ENCODE measurements at regions not wholly inside any gene's neighbourhood (a gene's known extent, or its start where the extent isn't known, plus 50 kb on each side); places are given as distances from the start of the nearest gene placed in this dataset.

DNA sequence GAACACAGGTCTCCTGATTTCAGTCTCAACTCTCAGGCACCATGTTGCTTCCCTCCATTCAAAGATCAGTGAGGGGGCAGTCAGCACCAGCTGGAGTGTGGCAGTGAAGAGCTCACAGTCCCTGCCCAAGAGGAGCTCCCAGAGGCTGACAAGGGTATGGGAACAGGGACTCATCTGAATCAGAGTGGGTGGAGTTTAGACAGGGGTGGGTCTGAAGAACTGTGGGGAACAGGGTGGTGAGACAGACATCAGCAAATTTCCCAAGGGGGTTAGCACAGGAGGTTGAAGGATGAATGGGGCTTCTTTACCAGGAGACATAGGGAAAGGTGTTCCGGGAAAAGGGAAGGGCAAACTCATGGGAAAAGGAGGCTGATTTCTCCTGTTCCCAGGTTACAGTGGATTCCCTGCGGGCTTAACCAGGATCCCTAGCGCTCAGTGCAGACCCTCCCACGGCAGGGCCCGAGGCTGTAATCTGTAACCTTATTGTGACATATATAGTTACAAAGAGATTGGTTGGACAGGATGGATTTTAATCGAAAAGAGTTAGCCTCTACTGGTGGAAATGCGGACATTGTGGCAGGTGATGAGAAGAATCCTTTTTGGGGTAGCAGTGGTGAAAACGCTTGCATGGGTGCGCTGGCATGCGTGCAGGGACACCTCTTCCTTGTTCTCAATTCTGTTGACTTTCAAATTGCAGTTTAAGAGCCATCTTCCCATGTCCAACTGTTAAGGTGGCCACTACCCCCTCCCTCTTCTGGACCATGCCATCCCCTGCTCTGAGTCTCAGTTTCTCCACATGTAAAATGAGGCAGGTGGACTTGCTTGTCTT is 160.3 kb downstream of the SMAD6 start (continued):
- TF ChIP-seq, protein P1, sequence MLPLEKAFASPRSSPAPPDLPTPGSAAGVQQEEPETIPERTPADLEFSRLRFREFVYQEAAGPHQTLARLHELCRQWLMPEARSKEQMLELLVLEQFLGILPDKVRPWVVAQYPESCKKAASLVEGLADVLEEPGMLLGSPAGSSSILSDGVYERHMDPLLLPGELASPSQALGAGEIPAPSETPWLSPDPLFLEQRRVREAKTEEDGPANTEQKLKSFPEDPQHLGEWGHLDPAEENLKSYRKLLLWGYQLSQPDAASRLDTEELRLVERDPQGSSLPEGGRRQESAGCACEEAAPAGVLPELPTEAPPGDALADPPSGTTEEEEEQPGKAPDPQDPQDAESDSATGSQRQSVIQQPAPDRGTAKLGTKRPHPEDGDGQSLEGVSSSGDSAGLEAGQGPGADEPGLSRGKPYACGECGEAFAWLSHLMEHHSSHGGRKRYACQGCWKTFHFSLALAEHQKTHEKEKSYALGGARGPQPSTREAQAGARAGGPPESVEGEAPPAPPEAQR (CRISPR knock-in tag; IDR thresholded peaks at IDR 0.05), result no peak
- TF ChIP-seq GABPB1 (CRISPR knock-in tag; IDR thresholded peaks at IDR 0.05) (no peak), NR1H2 (CRISPR knock-in tag; IDR thresholded peaks at IDR 0.05) (no peak), NR2C2 (CRISPR knock-in tag; IDR thresholded peaks at IDR 0.05) (no peak)
- TF ChIP-seq, protein P2, sequence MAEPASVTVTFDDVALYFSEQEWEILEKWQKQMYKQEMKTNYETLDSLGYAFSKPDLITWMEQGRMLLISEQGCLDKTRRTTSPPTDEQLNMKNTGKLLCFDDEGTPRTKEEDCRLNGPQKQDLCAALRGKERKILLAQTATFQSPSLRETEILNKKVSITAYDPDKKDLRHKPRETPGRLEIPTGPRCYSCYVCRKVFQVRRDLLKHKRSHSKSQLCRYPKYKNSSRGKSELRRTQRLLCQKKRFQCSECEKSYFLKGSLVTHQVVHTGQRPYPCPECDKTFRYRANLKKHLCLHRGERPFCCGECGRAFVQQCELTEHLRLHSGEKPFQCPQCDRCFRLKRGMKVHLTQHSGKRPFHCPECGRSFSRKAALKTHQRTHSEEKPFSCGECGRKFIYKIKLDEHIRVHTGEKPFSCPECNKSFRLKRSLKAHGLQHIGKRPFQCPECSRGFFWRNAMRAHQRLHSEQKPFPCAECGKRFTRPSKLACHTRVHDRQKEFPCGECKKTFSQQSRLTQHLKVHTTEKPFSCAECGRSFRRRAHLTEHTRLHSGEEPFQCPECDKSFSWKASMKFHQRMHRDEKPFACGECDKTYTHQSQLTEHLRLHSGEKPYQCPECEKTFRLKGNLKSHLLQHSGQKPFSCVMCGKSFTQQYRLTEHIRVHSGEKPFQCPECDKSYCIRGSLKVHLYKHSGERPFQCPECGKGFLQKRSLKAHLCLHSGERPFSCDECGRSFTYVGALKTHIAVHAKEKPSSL (CRISPR knock-in tag; conservative IDR thresholded peaks at IDR 0.05), result no peak

DNA sequence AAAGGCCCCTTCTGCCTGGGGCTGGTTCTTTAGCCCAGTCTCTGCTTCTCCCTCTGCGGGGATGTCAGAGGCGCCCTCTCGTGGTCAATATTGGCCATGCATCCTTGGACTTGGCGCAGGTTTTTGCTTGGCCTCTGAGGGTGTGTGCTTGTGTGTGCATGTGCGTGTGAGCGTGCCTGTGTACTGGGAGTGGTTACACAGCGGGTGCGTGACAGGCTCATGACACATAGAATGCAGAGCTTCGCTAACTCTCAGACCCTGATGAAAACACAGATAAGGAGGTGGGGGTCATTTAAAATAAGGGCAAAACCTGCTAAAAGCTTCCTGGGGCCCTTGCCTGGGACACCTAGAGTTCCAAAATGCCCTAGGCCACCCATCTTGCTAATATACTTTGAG is 160.9 kb downstream of the SMAD6 start:
- H3K36me3 Mint-ChIP-seq, result no peaks in the 10 kb centered on the region
- H3K27me3 Mint-ChIP-seq (ENCODE audit: low read depth), result no peaks in the 10 kb centered on the region
- H3K4me1 Mint-ChIP-seq, result peaks cover 13% of the 10 kb centered on the region
- H3K9me3 Mint-ChIP-seq, result no peaks in the 10 kb centered on the region
- H3K27ac Mint-ChIP-seq, result peak overlapping the region; percentile 78; the same call in 1 of the 2 replicates
- ATAC-seq (peak; percentile 88), DNase-seq (ENCODE audit: low spot score) (peak; percentile 92)
- POLR2A ChIA-PET, result no interaction called here
- no peak overlapping the region for H3K4me3 Mint-ChIP-seq
- CTCF ChIA-PET, result interaction anchor here (0.6 to 2.4 kb wide), 2 partner anchors 11 to 184 kb away, joined by 3 to 8 read pairs; no protein-coding TSS in a partner anchor
- TF ChIP-seq CBFB (CRISPR knock-in tag; IDR thresholded peaks at IDR 0.05; ENCODE audit: low read depth), result no peak
- no peak for TF ChIP-seq NFE2L1 (CRISPR knock-in tag; IDR thresholded peaks at IDR 0.05)
- TF ChIP-seq GTF2I (CRISPR knock-in tag; conservative IDR thresholded peaks at IDR 0.05), result no peak
- no peak for TF ChIP-seq ZNF263 (CRISPR knock-in tag; IDR thresholded peaks at IDR 0.05; ENCODE audit: low read depth)
- TF ChIP-seq EMX1 (CRISPR knock-in tag; IDR thresholded peaks at IDR 0.05), result no peak
- TF ChIP-seq ZNF416 (CRISPR knock-in tag; IDR thresholded peaks at IDR 0.05), result no peak
- TF ChIP-seq, protein P3, sequence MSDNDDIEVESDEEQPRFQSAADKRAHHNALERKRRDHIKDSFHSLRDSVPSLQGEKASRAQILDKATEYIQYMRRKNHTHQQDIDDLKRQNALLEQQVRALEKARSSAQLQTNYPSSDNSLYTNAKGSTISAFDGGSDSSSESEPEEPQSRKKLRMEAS (CRISPR knock-in tag; IDR thresholded peaks at IDR 0.05), result no peak
- TF ChIP-seq, protein P4, sequence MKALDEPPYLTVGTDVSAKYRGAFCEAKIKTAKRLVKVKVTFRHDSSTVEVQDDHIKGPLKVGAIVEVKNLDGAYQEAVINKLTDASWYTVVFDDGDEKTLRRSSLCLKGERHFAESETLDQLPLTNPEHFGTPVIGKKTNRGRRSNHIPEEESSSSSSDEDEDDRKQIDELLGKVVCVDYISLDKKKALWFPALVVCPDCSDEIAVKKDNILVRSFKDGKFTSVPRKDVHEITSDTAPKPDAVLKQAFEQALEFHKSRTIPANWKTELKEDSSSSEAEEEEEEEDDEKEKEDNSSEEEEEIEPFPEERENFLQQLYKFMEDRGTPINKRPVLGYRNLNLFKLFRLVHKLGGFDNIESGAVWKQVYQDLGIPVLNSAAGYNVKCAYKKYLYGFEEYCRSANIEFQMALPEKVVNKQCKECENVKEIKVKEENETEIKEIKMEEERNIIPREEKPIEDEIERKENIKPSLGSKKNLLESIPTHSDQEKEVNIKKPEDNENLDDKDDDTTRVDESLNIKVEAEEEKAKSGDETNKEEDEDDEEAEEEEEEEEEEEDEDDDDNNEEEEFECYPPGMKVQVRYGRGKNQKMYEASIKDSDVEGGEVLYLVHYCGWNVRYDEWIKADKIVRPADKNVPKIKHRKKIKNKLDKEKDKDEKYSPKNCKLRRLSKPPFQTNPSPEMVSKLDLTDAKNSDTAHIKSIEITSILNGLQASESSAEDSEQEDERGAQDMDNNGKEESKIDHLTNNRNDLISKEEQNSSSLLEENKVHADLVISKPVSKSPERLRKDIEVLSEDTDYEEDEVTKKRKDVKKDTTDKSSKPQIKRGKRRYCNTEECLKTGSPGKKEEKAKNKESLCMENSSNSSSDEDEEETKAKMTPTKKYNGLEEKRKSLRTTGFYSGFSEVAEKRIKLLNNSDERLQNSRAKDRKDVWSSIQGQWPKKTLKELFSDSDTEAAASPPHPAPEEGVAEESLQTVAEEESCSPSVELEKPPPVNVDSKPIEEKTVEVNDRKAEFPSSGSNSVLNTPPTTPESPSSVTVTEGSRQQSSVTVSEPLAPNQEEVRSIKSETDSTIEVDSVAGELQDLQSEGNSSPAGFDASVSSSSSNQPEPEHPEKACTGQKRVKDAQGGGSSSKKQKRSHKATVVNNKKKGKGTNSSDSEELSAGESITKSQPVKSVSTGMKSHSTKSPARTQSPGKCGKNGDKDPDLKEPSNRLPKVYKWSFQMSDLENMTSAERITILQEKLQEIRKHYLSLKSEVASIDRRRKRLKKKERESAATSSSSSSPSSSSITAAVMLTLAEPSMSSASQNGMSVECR (CRISPR knock-in tag; IDR thresholded peaks at IDR 0.05; ENCODE audit: borderline replicate concordance), result no peak
- TF ChIP-seq, protein P5, sequence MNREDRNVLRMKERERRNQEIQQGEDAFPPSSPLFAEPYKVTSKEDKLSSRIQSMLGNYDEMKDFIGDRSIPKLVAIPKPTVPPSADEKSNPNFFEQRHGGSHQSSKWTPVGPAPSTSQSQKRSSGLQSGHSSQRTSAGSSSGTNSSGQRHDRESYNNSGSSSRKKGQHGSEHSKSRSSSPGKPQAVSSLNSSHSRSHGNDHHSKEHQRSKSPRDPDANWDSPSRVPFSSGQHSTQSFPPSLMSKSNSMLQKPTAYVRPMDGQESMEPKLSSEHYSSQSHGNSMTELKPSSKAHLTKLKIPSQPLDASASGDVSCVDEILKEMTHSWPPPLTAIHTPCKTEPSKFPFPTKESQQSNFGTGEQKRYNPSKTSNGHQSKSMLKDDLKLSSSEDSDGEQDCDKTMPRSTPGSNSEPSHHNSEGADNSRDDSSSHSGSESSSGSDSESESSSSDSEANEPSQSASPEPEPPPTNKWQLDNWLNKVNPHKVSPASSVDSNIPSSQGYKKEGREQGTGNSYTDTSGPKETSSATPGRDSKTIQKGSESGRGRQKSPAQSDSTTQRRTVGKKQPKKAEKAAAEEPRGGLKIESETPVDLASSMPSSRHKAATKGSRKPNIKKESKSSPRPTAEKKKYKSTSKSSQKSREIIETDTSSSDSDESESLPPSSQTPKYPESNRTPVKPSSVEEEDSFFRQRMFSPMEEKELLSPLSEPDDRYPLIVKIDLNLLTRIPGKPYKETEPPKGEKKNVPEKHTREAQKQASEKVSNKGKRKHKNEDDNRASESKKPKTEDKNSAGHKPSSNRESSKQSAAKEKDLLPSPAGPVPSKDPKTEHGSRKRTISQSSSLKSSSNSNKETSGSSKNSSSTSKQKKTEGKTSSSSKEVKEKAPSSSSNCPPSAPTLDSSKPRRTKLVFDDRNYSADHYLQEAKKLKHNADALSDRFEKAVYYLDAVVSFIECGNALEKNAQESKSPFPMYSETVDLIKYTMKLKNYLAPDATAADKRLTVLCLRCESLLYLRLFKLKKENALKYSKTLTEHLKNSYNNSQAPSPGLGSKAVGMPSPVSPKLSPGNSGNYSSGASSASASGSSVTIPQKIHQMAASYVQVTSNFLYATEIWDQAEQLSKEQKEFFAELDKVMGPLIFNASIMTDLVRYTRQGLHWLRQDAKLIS (CRISPR knock-in tag; IDR thresholded peaks at IDR 0.05; ENCODE audit: borderline replicate concordance), result no peak
- TF ChIP-seq CREB1 (CRISPR knock-in tag; IDR thresholded peaks at IDR 0.05), result no peak
- TF ChIP-seq, protein P6, sequence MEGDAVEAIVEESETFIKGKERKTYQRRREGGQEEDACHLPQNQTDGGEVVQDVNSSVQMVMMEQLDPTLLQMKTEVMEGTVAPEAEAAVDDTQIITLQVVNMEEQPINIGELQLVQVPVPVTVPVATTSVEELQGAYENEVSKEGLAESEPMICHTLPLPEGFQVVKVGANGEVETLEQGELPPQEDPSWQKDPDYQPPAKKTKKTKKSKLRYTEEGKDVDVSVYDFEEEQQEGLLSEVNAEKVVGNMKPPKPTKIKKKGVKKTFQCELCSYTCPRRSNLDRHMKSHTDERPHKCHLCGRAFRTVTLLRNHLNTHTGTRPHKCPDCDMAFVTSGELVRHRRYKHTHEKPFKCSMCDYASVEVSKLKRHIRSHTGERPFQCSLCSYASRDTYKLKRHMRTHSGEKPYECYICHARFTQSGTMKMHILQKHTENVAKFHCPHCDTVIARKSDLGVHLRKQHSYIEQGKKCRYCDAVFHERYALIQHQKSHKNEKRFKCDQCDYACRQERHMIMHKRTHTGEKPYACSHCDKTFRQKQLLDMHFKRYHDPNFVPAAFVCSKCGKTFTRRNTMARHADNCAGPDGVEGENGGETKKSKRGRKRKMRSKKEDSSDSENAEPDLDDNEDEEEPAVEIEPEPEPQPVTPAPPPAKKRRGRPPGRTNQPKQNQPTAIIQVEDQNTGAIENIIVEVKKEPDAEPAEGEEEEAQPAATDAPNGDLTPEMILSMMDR (IDR thresholded peaks at IDR 0.05), result peak; percentile 92
- no peak for TF ChIP-seq ZNF423 (CRISPR knock-in tag; IDR thresholded peaks at IDR 0.05)
- TF ChIP-seq TEAD1 (CRISPR knock-in tag; IDR thresholded peaks at IDR 0.05), result 0 out of 2 replicates have a peak, but pooled peaks have one; percentile 29
- TF ChIP-seq, protein P7, sequence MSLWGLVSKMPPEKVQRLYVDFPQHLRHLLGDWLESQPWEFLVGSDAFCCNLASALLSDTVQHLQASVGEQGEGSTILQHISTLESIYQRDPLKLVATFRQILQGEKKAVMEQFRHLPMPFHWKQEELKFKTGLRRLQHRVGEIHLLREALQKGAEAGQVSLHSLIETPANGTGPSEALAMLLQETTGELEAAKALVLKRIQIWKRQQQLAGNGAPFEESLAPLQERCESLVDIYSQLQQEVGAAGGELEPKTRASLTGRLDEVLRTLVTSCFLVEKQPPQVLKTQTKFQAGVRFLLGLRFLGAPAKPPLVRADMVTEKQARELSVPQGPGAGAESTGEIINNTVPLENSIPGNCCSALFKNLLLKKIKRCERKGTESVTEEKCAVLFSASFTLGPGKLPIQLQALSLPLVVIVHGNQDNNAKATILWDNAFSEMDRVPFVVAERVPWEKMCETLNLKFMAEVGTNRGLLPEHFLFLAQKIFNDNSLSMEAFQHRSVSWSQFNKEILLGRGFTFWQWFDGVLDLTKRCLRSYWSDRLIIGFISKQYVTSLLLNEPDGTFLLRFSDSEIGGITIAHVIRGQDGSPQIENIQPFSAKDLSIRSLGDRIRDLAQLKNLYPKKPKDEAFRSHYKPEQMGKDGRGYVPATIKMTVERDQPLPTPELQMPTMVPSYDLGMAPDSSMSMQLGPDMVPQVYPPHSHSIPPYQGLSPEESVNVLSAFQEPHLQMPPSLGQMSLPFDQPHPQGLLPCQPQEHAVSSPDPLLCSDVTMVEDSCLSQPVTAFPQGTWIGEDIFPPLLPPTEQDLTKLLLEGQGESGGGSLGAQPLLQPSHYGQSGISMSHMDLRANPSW (CRISPR knock-in tag; conservative IDR thresholded peaks at IDR 0.05; ENCODE audit: low read depth), result no peak
